Daoy (cell line): ENCODE measurements at regions not wholly inside any gene's neighbourhood (a gene's known extent, or its start where the extent isn't known, plus 50 kb on each side); places are given as distances from the start of the nearest gene placed in this dataset.

Experiments
- DNase-seq: peaks from one replicate; pipeline ENCODE4 v3.0.0-alpha.2; 2015; ENCODE audit warnings: low read depth

GRCh38 chr11:81892770-81893635 is 840.7 kb downstream of the FAM181B start:
- no peak for DNase-seq

GRCh38 chr11:81888391-81888790 is 845.3 kb downstream of the FAM181B start:
- DNase-seq, result no peak

DNA sequence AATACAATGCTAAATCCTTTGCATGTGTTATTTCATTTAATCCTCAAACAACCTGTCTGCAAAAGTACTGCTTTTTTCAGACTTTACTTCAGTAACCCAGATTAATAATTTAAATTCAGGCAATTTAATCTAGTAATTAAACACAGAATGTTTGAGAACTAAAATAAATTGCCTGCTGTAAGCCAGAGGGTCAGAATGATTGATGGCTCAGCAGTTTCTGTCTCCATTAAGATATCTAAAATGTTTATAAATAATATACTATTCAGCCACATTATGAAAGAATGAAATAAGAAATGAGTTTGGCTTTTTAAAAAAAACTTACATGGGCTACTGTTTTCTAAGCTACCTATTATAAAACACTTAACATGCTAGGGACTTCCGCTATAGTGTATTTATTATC is 846.0 kb downstream of the FAM181B start:
- no peak for DNase-seq

DNA sequence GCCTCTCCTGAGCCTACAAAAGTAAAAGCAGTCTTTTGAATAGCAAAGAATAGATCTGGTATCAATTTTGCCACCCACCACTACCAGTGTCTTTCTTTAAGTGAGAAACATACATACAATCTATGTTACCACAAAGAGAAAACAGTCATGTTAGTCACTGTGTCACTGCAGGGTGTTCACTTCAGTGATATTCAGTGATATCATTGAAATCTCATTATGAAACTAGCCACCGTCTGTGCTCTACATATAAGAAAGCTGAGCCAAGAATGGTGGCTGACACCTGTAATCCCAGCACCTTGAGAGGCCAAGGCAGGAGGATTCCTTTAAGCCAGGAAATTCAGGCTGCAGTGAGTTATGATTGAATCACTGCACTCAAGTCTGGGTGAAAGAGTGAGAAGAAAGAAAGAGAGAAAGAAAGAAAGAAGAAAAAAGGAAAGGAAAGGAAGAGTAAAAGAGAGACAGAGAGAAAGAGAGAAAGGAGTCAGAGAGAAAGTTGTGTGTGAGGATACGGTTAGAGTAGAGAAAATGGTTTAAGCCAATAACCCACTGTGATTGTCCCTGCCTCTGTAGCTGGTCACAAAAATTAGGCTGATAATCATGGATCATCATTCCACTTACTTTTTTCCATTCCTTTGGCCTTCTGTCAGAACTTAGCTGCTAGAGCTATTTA is 847.1 kb downstream of the FAM181B start:
- no peak for DNase-seq

GRCh38 chr11:81874635-81875034 is 859.0 kb downstream of the FAM181B start:
- no peak for DNase-seq

GRCh38 chr11:81870815-81871214 is 862.8 kb downstream of the FAM181B start:
- no peak for DNase-seq

GRCh38 chr11:81870066-81870412 is 863.6 kb downstream of the FAM181B start:
- DNase-seq, result no peak

DNA sequence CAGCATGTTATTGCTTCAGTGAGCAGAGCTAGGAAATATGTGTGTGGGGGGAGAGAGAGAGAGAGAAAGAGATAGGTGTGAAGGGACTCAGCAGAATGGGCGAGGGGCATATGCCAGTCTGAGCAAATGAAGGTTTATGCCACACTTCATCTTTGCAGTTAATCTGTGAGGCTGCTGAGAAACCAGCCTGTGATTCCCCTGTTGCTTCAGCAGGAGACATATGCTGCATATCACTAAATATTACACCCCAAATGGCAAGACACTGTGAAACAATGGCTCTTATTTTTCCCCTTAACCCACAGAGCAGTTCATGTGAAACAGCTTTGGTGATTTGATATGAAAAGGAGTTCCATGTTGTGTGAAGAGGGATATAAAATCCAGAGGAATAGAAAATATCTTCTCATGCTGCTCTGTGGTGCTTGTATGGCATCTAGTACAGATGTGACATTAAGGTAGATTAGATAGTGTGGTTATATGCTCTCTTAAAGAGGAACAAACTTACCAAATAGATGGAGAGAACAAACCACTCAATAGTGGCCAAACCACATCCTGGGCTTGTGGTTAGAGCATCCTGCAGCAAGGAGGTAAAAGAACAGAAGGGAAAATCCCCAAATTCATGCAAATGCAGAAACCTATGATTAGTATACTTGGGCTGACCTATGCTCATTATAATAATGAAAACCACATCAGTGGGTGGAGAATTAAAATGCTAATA is 864.2 kb downstream of the FAM181B start:
- DNase-seq, result no peak

DNA sequence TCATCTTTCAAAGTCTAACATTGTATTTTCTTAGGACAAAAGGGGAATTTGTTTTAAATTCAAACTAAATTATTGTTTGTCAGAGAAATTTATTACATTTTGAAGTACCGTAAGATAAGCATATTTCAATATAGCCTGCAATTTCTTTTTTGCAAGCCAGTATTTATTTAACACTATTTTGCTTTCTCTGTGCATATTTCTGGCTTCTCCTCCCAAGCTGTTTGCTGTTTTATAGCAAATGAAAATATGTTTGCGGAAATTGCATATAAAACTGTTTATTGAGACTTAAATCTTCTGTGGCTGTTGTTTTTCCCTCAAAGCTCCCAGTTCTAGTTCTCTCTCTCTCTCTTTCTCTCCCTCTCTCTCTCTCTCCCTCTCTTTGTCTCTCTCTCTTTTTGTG is 866.8 kb downstream of the FAM181B start:
- no peak for DNase-seq

GRCh38 chr11:81857386-81857785 is 876.3 kb downstream of the FAM181B start:
- no peak for DNase-seq

DNA sequence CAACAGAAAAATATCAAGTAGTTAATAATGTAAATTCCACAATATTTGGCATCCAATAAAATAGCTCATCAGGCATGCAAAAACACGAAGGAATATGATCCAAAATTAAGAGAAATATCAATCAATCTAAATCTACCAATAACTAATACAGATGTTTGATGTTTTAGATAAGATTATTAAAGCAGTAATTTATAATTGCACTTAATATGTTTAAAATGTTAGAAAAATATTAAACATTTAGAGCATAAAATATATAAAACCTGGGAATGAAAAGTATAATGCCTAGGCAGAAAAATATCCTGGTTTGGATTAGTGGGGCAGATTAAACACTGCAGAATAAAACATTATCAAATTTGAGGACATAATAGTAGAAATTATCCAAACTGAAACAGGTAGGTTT is 879.9 kb downstream of the FAM181B start:
- DNase-seq, result no peak

DNA sequence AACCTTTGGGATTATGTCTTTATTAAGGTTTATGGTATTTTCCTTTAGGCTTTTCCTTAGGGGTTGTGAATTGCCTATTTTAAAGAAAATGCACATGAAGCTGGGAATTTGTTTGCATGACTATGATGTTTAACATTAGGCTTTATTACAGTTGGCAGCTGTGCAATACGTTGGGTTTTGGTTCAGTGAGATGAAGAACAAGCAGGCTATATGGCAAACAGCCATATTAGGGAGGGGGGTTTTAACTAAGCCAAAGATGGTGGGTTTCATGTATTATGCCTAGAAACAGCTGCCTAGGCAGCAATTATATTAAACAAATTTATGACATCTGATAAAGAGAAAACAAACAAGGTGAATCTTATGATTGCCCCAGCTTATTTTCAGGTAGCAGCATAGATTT is 880.8 kb downstream of the FAM181B start:
- DNase-seq, result no peak

GRCh38 chr11:81840380-81840779 is 893.3 kb downstream of the FAM181B start:
- DNase-seq, result no peak

DNA sequence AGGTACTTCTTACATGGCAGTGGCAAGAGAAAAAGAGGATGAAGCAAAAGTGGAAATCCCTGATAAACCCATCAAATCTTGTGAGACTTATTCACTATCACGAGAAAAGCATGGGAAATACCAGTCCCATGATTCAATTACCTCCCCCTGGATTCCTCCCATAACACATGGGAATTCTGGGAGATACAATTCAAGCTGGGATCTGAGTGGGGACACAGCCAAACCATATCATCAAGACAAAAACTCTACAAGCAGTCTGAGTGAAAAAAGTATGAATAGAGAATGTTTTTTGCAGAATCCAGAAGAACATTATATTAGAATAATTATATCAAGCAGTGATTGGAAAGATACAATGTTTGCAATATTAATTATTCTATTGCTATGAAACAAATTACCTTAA is 893.7 kb downstream of the FAM181B start:
- DNase-seq, result no peak

- no peak for DNase-seq
Measured at GRCh38 chr11:81839016-81839415, 894.6 kb downstream of the FAM181B start.

- no peak for DNase-seq
Measured at GRCh38 chr11:81829976-81830375, 903.7 kb downstream of the FAM181B start.

DNA sequence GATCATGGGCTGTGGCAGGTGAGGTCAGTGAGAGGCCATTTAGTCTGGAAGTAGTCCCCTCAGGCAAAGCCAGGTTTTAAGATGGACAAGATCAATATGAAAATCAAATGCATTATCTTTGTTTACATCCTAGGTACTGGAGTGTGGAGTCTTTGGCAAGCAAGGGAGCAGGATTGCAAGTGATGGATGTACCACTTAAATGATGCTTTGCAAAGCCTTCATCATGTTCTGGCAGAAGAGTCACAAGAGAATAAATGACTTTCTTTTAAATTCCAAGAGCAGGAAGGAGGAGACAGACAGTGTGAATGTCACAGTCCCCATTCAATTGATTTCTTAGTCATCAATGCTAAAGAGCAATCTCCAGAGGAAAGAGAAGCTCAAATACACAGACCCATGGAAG is 908.3 kb downstream of the FAM181B start:
- no peak for DNase-seq

DNA sequence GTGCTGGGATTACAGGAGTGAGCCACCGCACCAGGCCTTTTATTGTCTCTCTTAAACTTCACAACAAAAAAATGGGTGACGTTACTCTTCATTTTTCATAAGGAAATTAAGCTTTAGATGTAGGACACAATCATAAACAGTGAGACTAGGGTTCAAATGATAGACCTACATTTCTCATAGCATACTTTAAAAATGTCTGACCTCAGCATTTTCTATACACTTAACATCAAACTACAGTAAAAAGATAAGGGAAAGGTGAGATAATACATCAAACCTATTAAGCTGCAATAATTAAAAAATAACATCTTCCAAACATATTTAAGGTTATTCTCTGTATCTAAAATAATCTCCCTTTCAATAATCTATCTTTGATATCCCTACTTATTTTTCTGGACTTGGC is 914.2 kb downstream of the FAM181B start:
- DNase-seq, result no peak

DNA sequence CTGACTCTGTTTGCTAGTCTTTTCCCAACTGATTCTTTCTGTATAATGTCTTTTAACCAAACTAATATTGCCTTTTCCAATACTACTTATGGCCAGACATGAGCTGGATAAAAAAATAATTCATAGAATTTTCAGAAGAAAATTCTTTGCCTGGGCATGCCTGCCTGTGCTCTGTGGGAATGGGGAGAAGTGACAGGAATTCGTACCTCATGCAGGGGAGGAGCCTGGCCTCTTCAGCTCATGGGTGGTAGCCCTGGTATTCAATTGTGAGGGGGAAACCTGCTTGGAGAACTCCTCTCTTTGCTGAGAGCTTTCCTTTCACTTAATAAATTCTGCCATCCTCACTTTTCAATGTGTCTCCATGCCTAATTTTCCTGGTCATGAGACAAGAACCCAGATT is 928.8 kb downstream of the FAM181B start:
- no peak for DNase-seq

DNA sequence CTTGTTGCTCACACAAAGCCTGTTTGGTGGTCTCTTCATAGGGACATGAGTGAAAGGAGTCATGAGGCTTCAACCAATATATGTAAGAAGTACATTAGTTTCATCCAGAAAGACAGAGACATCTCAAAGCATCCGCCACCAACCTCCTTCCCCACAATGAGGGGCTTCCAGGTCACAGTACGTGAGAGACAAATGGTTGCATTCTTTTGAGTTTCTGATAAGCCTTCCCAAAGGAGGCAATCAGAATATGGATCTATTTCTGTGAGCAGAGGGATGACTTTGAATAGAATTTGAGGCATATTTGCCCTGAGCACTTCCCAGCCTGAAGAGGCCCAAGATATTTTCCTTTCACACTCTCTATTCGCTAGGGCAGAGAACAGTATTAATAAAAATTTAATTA is 931.1 kb downstream of the FAM181B start:
- DNase-seq, result no peak

DNA sequence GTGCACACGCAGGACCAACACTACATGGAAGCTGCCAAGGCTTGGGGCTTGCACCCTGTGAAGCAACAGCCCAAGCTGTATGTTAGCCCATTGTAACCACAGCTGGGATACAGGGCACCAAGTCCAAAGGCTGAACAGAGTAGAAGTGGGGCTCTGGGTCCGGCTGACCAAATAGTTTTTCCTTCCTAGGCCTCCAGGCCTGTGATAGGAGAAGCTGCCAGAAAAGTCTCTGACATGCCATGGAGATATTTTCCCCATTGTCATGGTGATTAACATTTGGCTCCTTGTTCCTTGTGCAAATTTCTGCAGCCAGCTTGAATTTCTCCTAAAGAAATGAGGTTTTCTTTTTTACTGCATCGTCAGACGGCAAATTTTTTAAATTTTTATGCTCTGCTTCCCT is 941.2 kb downstream of the FAM181B start:
- no peak for DNase-seq

GRCh38 chr11:81787584-81788049 is 946.0 kb downstream of the FAM181B start:
- no peak for DNase-seq

DNA sequence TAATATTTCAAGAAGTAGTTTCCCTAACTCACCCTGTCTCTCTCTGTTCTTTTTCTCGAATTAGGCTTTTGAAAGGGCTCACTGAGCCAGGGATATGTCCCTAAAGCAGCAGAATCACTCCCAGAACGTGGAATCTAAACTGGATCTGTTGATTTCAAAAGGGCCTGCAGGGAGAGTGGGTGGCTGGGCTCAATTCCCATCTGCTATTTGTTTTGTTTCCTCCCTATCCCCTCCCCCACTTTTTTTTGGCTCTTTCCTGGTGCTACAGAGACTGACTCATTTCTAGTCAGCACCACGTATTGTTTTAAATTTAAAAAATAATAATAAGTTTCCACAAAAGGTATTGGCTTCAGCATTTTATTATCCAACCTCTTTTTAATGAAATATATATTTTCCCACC is 961.5 kb downstream of the FAM181B start:
- no peak for DNase-seq
